HG03196 (cell line): ENCODE measurements at regions not wholly inside any gene's neighbourhood (a gene's known extent, or its start where the extent isn't known, plus 50 kb on each side); places are given as distances from the start of the nearest gene placed in this dataset.
A peak's percentile ranks its signal among the peaks of the same experiment; 100 is the strongest.

Experiments used
- ATAC-seq: cut with Tn5 transposase; IDR thresholded peaks from one replicate; pipeline ENCODE4 v1.9.1; 2021; ENCODE audit not compliant: unreplicated experiment

DNA sequence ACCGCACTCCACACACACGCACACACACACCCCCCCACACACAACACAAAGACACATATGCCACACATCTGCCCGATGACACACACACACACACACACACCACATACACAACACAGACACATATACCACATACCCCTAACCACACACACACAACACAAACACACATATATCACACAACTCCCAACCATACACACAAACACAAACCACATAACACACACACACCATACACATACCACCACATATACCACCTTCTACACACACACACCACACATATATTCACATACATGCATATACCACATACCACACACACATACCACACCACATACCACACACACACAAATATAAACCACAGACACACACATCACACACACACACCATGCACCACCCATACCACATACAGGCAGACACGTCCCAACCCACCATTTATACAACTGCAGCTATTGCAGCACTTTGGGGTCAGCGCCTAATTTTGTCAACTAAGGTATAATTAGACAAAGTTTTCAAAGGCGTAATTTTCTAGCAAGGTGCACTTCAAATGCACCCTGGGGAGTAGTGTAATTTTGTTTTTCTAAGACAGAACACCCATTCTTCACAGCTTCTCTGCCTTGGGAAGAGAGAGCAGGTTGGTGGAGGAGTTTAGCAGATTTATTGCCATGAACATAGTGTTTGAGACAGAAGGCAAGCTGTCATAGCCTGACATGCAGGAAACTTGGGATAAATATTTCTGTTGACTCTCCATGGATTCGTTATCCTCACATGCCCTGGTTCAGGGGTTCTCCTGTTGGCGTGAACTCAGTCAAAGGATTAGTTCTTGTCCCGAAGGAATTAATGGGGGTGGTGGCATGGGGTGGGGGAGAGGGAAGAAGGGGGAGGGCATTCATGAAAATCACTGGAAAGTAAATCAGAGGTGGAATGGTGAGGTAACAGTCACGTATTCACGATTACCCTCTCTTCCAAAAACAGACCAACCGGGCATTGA lies 416.1 kb downstream of the LPIN1 start:
- no peak for ATAC-seq

DNA sequence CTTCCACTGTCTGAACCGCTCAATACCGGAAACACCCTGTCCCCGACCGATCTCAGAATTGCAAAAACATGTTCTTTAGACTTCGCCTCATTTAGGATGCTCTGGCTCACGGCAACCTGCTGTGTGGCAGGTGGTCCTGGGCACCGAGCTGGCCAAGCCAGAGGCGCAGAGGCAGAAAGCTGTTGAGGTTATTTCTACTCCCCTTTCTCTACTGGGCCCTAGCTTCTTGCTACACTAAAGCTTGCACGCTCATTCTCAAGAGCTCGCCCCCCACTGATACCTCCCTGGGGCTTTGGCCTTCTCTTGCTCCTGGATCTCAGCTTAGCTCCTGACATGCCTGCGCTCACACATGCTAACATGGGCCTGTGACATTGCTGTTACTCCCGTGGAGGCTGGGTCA lies 417.4 kb downstream of the LPIN1 start:
- ATAC-seq, result no peak

DNA sequence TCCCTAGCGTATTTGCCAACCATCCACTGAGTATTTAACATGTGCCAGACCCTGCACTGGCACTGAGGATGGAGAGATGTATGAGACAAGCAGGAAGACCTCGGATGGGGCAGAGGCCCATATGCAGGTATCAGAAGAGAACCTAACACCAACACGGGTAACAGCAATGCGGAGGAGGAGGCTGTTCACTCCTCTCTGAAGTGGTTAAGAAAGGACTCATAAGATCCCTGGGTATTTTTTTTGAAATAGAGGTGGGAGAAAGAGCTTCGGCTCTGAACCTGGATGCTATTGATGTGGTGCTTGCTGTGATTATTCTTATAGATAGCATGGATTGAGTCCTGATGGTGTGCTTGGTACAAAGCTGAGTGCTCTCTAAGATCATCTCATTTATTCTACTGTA lies 418.3 kb downstream of the LPIN1 start:
- no peak for ATAC-seq

DNA sequence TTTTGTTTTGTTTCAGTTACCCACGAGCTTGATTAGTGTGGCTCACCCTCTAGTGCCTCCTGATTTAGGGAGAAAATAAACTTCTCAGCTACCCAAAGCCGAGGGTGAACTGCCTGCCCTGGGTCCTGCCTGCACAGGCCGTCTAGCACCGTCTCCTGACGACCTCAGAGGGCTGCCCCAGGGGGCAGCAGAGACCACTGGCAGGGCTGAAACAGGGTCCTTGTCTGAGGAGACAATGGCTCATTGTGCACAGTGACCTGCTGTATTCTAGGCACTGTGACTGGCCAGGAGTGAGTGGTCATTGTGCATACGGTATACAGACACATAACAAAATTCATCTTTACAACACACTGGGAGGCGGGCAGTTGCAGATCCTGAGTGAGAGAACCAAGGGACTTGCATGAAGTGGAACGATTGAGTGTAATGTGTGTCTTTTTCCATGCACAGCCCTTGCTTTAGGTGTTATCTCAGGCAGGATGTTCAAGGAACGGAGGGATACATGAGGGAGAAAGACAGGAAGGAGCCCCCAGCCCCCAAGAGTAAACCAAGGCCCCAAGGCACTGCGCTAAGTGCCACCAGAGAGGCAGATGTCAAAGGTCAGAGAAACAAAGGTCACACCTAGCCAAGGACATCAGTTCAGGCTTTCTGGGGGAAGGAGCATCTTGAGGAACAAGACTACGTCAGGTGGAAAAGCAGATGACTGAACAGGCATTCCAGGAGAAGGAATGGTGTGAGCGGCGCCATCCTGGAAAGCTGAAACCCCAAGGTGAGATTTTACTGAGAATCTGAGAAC lies 421.3 kb downstream of the LPIN1 start:
- ATAC-seq, result no peak

DNA sequence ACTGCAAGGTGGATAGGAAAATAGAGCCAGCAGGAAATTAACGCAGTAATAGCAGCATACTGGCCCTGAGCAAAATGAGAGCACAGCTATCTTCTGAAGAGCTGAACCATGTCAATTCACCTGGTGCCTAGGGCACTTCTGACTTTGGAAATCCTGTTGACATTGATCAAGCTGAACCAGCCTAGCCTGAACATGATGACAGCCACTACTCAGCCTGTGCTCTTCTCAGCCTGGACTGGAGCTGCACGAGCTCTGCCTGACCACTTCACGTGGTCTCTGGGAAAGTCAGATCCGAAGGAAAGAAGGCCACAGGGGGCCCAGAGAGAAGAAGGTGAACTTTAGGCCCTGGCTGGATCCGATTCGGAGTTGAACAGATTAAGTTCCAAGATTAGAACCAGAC lies 421.9 kb downstream of the LPIN1 start:
- no peak for ATAC-seq

DNA sequence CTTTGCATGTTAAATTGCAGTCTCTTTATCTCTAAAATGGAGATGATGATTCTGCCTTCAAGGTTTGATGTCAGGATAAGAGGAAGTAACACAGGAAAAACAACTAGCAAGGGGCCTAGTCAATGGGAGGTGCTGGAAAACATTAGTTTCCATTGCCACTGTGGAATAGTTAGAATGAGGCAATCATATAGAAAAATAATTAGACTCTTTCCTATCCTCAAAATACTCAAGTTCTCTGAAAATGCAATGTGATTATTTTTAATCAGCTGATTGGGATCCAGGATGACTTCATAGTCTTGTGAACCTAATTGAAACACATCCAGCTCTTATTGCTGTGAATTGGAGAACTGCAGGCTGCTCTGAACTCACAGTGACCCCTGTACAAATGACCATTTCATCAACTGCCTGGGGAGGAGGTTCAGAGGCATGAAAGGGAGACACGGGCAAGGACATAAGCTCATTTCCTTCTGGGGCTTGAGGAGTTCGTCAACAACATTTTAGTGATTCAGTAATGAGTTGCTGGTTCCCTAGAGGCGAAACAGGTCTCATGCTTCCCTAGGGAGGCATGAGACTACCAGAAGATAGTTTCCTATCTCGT lies 422.5 kb downstream of the LPIN1 start:
- peak; percentile 42 for ATAC-seq

DNA sequence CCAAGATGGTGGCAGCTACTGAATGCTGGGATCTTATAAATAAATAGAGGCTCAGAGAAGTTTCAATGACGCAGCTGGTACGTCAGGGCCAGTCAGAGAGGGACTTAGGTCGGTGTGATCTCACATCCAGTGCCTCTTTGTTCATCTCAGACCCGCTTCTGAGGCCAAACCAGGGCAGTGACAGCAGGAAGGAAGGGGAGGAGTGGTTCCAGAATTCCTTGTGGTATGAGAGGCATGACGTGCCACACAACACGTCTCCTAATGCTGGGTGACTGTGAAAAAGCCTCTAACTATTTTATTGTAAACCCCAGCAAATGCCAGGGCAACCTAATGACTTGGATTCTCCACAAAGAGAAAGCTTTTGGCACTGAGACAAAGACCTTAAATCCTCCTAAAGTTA lies 423.3 kb downstream of the LPIN1 start:
- ATAC-seq, result no peak

DNA sequence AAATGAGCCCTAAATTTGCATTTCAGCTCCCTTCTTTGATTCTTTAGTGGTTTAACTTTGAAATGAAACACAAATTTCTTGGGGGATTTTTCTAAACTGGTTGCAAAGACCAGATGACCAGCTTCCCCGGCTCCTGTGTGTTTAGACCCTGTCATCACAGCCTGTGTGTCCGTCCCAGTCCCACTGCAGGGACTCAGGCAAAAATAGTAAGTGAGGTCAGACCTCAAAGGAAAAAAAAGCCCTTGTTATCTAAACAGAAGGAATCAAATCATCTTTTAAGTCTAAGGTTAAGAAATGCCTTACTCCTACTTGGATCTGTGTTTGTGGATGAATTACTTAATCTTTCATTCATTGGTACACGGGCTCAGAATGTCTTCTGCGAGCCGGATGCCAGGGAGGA lies 423.7 kb downstream of the LPIN1 start:
- ATAC-seq, result no peak

DNA sequence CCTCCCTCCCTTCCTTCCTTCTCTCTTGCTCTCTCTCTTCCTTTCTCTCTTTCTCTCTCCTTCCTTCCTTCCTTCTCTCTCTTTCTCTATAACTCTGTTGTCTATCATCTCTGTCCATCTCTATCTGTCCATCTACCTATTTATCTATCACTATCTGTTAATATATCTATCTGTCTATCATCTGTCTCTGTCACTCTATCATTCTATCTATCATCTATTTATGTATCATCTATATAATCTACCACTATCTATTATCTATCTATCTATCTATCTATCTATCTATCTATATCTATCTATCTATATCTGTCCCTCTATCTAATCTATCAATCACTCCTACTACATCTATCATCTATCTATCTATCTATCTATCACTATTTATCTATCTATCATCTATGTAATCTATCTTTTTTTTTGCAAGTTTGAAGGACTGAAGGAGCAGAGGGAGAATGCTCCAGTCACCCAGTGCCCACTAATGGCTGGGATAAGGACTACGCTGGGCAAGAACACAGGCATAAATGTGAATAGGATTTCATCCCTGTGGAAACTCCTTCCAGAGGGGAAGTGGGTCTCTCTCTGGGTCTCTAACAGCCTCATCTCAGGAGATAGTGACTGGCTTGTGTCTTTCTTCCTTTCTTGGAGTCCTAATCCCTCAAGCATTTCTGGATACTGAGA lies 427.0 kb downstream of the LPIN1 start:
- no peak for ATAC-seq

DNA sequence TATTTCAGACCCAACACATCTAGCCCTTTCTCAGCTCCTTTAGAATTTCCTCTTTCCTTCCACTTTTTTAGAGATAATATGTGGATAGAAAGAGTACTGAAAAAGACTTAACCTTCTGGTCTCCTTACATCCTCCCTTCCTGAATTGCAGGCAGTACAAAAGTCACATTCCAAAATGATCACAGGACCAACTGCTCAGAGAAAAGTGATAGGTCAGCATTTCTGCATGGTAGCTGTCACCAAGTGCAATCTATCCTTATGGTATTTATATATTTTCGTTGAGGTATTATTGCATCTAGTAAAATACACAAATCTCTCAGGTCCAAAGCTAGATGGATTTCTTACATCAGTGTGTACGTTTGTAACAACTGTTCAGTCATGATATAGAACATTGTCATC lies 427.5 kb downstream of the LPIN1 start:
- ATAC-seq, result no peak

DNA sequence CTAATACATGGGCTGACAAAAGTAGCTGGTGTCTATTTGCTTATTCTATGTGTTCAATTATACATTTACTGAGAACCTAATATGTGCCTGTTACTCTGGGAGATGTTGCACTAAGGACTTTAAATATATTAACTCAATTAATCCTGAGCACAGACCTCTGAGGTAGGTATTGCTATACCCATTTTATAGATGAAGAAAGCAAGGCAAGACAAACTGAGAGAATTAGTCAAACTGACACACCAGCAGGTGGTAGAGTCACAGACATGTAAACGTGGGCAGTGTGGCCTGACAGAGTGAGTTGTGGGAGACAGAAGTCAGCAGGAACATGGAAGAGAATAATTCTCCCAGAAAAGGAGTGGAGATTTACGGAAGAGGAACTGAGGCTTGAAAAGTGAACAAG lies 428.9 kb downstream of the LPIN1 start:
- ATAC-seq, result no peak

DNA sequence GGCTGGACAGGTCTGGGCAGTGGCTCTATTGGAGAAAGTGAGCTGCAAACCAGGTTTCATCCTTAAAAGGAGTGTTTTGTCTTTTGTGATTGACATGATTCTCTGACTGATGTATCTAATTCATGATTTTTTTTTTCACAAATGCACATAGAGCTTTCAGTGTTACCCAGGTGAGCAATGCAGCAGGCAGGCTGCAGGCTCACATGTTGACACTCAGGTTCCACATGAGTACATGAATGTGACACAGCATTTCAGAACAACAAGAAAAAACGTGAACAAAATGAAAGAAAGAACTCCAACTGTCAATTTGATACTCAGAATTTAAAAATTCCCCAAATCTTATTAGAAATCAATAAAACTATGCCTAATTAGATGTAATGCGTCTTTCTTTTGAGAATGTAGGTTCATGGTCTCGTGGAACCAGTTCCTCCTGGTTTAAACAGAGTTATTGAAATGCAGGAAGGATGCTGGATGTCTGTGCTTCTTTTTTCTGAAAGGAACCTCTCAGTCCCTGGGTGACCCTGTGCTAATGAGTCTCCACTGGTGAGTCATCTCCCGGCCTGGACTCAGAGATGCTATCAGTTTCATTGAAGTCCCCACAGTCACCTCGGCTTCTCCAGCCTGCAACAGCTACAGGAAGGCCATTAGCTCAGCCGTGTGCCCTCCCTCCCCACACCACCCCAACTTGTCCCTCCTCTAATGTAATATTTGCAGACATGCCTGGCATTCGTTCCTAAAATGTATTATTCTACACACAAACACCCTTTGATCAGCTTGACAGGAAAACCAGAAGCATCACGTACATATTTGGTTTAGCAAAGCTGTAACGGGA lies 430.4 kb downstream of the LPIN1 start:
- peak; percentile 92 for ATAC-seq

DNA sequence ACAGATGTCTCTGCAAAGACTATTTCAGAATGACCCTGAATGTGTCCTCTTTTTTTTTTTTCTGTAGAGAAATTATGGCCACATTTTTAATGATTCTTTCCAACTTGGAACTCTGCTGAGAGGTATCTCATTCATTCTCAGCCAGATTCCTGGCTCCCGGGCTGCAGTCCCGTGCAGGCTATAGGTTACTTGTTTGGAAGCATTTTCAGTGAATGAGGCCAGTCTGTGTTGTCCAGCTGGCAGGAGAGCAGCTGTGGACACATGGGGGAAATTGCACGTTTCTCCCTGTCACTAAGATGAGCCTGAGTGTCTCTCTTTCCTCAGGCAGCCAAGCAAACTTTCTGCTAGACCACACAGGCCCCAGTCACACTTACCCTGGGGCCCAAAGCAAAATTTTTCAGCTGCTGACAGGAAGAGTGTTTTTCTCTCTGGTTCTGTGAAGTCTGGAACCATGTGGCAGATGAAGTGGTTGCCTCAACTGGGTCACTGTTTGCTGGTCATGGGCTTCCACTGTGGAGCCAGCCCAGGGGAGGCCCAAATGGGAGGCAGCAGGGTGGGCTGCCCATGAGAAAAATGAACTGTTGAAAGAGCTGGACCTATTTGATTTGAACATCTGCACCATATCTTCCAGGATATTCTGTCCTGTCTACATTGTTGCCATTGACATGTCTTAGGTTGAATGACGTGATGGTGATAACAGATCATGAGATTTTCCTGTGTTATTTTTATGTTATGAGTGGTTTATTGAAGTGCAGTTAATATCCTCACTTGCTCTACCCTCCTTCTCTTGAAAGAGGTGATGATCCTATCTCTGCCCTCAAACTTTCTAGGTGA lies 431.2 kb downstream of the LPIN1 start:
- ATAC-seq, result peak; percentile 81

DNA sequence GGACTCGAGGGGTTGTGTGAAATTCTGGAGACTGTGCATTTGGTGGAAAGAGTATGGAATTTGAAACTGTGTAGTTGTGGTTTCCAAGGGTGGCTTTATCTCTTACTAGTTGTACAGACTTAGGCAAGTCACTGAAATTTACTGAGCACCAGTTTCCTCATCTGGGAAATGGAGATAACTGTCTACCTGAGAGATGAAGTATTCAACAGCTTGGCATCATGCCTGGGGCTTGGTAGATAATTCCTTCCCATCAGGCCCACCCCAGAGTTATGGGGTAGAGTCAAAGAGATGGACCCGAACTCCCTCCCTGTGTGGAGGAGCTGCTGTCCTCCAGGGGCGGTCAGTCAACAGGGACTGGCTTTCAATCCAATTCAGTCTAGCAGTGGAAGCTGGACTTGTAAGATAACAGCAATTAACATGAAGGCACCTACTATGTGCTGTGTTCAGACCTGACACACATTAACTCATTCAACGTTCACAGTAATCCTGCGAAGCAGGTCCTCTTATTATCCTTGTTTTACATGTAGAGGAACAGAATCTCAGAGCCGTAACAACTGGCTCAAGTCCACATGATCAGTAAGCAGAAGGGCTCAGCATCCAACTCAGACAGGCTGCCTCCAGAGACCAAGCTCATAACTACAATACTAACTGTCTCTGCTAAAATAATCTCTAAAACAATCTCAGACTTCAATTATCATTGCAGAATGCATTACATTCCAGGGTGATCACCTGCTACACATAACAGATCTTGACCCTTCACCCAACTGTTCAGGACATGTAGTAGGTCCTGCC lies 432.1 kb downstream of the LPIN1 start:
- no peak for ATAC-seq

DNA sequence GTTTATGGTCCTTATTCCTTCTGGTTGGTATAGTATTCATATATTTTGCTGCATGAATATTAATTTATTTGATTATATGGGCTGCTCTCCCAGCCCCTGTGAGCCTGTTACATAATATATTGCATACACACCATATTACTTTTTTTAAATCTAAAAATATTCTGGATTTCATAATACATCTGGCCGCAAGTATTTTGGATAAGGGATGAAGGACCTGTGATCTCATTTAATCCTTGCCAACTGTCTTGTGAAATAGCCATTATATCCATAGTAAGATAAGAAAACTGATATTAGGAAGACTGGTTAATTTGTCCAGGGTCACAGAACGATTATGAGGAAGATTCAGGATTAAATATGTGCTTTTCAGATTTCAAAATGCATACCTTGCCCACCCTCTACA lies 433.6 kb downstream of the LPIN1 start:
- no peak for ATAC-seq

DNA sequence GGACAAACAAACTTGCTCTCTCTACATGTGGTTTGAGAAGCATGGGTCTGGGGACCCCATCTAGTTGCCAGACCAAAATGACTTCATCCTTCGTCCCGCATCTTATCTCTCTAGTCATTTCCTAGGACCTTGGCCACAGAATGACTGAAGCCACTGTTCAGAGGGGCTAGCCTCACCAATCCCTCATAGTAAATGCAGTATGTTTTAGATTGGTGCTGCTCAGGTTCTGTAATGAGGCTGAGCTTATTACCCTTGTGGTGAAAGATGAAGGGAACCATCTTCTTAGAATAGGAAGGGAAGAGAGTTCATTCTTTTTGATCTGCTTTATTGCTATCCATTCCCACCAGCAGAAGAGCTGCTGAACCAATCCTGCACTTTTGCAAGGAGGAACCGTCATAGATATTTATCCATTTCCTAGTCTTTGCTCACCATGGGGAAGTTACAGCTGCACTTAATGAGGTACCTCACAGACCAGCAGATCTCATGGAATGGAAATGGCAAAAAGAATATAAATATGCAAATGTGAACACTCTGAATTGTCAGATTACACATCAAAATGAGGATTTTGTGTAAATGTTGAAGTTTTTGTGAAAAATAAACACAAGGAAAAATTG lies 436.7 kb downstream of the LPIN1 start:
- ATAC-seq, result no peak

DNA sequence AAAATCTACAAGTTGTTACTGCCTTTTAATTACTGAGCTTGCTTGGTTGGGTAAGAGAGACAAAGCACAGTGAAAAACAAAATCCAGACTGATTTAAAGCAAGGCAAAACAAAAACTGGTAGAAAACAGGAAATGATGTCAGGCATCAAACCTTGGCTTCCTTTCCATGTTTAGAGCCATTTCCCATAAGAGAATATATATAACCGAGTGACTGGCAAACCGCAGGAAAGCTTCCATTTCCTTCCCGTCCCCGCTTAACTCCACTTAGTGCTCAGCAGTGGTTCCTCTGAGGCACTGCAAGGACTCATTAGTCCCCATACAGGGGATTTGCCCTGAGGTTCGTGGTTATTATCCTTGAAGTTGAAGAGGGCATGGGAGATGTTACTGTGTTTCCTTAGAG lies 446.3 kb downstream of the LPIN1 start:
- ATAC-seq, result no peak

DNA sequence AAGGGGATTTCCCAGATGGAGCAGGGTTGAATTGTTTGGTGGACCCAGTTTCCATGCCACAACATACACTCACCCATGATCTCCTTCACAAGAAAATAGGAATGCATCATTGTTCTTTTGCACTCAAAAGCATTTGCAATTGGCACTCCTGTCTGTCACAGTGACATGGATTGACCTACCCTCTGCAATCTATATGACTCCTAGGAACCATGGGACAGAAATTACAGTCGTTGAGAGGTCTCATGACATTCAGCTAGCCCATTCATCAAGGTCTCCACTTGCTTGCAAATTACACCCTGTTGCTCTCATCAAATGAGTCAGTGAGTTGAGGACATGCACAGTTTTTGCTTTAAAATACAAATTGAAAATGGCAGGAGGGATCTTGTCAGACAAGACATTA lies 448.5 kb downstream of the LPIN1 start:
- no peak for ATAC-seq
